NCI-H2196 (cell line): ENCODE measurements at regions not wholly inside any gene's neighbourhood (a gene's known extent, or its start where the extent isn't known, plus 50 kb on each side); places are given as distances from the start of the nearest gene placed in this dataset.
"Not testable (repeated sequence)": the region's sequence is repeated elsewhere in the genome, so short reads cannot be mapped to it uniquely, and the experiment has no call there.

Source experiments
- DNase-seq: peaks from one replicate; lab custom pipeline; 2025; ENCODE audit not compliant: unreplicated experiment; lab: John Stamatoyannopoulos, UW

- no peak for DNase-seq
These were observed 499.8 kb upstream of the CDH11 start for GRCh38 chr16:65621640-65622039.

- DNase-seq: no peak
These were observed 497.7 kb upstream of the CDH11 start for GRCh38 chr16:65619606-65620005.

GRCh38 chr16:65618931-65619330, 497.1 kb upstream of the CDH11 start:
- no peak for DNase-seq

- DNase-seq: no peak
These were observed 496.5 kb upstream of the CDH11 start for GRCh38 chr16:65618333-65618732.

GRCh38 chr16:65617421-65617820, 495.6 kb upstream of the CDH11 start:
- no peak for DNase-seq

GRCh38 chr16:65608455-65608854, 486.6 kb upstream of the CDH11 start:
- no peak for DNase-seq

- no peak for DNase-seq
These were observed 482.9 kb upstream of the CDH11 start for GRCh38 chr16:65604771-65605170.

- DNase-seq: no peak
These were observed 479.9 kb upstream of the CDH11 start for GRCh38 chr16:65601781-65602180.

GRCh38 chr16:65600629-65601028, 478.8 kb upstream of the CDH11 start:
- DNase-seq: no peak

GRCh38 chr16:65600046-65600445, 478.2 kb upstream of the CDH11 start:
- no peak for DNase-seq

- no peak for DNase-seq
These were observed 476.8 kb upstream of the CDH11 start for GRCh38 chr16:65598621-65599020.

- no peak for DNase-seq
These were observed 461.6 kb upstream of the CDH11 start for GRCh38 chr16:65583498-65583897.

GRCh38 chr16:65579050-65579449, 457.2 kb upstream of the CDH11 start:
- no peak for DNase-seq

GRCh38 chr16:65576631-65577030, 454.8 kb upstream of the CDH11 start:
- no peak for DNase-seq

- DNase-seq: no peak
These were observed 454.3 kb upstream of the CDH11 start for GRCh38 chr16:65576139-65576538.

- DNase-seq: no peak
These were observed 452.6 kb upstream of the CDH11 start for GRCh38 chr16:65574326-65574966.

GRCh38 chr16:65572156-65572555, 450.3 kb upstream of the CDH11 start:
- no peak for DNase-seq

GRCh38 chr16:65570261-65570660, 448.4 kb upstream of the CDH11 start:
- no peak for DNase-seq

GRCh38 chr16:65559846-65560245, 438.0 kb upstream of the CDH11 start:
- DNase-seq: no peak

- DNase-seq: not testable (repeated sequence)
These were observed 427.8 kb upstream of the CDH11 start for GRCh38 chr16:65549689-65550088.

GRCh38 chr16:65548470-65548869, 426.6 kb upstream of the CDH11 start:
- no peak for DNase-seq

- DNase-seq: no peak
These were observed 426.0 kb upstream of the CDH11 start for GRCh38 chr16:65547772-65548446.

- no peak for DNase-seq
These were observed 424.5 kb upstream of the CDH11 start for GRCh38 chr16:65546353-65546791.
